HTR-8/SVneo (cell line): ENCODE measurements at regions not wholly inside any gene's neighbourhood (a gene's known extent, or its start where the extent isn't known, plus 50 kb on each side); places are given as distances from the start of the nearest gene placed in this dataset.

Experiments
- DNase-seq: peaks from one replicate; pipeline ENCODE4 v3.0.0; 2011; ENCODE audit warnings: low spot score, mixed read lengths; ENCODE audit not compliant: insufficient read length
- FAIRE-seq: peaks from 2 replicates; lab custom pipeline; 2011; peaks lifted over from hg19 to GRCh38; lab: Jason Lieb, UNC

- DNase-seq (no peak), FAIRE-seq (no peak)
Measured at GRCh38 chr7:131212114-131212513, 115.6 kb upstream of the MKLN1 start.

- FAIRE-seq (no peak), DNase-seq (no peak)
Measured at GRCh38 chr7:131218727-131219128, 108.9 kb upstream of the MKLN1 start.

DNA sequence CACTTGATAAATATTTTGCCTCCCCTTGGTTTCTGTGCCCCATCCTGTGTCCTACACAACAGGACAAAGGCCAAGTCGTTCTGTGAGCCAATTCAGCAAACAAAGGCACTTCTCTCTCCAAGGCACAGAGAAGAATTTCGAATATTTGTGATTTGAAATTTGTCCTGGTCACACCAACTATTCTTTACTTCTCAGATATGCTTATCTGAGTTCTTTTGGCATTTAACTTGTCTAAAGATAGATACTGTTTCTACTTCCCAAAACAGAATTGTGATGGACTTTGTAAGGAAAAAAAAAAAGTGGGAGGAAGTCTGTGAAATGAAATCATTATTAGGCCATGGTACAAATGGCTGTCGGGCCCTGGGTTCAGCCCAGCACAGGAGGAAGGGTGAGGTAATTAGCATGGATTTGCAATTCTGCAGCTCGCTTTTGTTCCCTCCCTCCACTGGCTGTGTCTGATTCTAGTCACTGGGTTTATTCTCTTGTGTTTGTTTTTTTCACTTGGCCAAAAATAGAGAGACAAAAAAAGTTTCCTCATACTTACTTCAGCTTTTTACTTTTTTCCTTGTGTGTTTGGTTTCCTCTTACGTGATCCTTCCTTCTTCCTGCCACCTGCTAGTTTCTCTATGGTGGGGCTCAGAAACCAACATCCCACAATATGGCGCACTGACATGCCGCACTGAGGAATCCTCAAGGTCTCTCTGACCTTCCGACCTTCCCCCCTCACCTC lies 108.2 kb upstream of the MKLN1 start:
- no peak for DNase-seq
- FAIRE-seq, result no peak

DNA sequence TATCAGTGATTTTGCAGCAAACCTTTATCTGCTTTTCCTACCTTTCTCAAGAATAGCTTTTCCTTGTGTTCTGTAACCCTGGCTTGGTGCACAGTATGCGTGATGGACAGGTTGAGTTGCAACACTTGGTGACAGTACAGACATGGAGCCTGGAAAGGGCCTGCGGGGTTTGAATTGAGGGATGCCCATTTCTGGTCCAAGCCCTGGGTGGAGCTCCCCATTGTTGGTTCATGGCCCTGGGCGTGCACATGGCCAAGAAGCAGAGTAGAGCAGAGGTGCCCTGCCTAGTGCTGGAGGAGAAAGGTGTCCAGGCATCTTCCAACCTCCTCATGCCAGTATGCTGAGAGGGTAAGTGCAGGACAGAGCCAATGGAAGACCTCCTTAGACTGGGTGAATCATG lies 106.6 kb upstream of the MKLN1 start:
- DNase-seq (no peak), FAIRE-seq (no peak)

GRCh38 chr7:131222171-131222570 lies 105.5 kb upstream of the MKLN1 start:
- FAIRE-seq (no peak), DNase-seq (no peak)

GRCh38 chr7:131223151-131223550 lies 104.5 kb upstream of the MKLN1 start:
- DNase-seq, result no peak
- no peak for FAIRE-seq

- DNase-seq (no peak), FAIRE-seq (no peak)
Measured at GRCh38 chr7:131224996-131225395, 102.7 kb upstream of the MKLN1 start.

GRCh38 chr7:131225619-131226513 lies 101.8 kb upstream of the MKLN1 start:
- no peak for FAIRE-seq

GRCh38 chr7:131226514-131226865 lies 101.2 kb upstream of the MKLN1 start:
- no peak for FAIRE-seq
- DNase-seq, result no peak

More at GRCh38 chr7:131225619-131226513, 101.8 kb upstream of the MKLN1 start:
- DNase-seq, result no peak

DNA sequence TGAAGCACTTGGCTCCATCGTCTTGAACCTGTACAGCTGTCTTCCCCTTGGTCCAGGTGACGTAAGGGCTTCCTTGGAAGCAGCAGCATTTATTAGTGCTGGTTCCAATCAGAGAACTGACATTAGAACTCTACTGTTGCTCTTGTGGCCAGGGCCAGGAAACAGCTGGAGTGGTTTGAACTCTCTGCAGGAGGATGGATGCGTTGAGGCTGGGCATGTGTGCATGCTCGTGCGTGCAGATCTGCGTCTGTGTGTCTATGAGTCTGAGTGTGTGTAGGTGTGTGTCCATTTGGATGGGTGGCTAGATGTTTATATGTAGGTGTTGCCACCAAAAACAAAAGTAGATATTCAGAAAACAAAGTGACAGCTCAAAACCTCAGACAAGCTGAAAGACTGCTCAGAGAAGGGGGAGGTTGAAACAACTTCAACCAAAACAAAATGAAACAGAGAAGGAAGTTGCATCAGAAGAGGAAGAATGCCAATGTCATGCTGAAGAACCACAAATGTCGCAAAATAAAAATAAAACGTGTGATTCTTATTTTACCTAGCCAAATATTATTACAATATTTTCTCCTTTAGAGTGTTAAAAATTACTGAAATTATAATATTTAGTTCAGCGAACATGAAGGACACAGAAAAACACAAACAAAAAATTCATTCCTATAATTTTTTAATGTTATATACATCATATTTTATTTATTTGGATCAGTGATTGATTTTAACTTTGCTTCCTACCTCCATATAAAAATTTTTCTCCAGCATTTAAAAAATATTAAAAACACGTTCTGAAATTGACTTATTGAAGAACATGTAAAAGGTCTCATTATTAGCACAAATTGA lies 96.1 kb upstream of the MKLN1 start:
- no peak for FAIRE-seq
- no peak for DNase-seq

DNA sequence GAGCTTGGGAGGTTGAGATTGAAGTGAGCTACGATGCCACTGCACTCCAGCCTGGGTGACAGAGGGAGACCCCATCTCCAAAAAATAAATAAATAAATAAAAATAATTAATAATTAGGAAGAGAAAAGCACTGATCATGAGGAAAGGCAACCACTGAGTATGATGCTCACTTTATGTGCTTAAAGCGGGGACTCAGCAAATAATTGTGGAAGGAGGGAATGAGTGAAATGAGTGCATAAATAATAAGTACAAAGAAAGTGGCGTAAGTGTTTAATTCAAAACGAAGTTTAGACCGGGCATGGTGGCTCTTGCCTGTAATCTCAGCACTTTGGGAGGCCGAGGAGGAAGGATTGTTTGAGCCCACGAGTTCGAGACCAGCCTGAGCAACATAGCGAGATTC lies 94.9 kb upstream of the MKLN1 start:
- FAIRE-seq (no peak), DNase-seq (no peak)

GRCh38 chr7:131233193-131233592 lies 94.5 kb upstream of the MKLN1 start:
- DNase-seq, result no peak
- no peak for FAIRE-seq

GRCh38 chr7:131234719-131235488 lies 92.8 kb upstream of the MKLN1 start:
- FAIRE-seq (no peak), DNase-seq (no peak)

GRCh38 chr7:131235489-131236317 lies 92.0 kb upstream of the MKLN1 start:
- DNase-seq, result peak; percentile 71

DNA sequence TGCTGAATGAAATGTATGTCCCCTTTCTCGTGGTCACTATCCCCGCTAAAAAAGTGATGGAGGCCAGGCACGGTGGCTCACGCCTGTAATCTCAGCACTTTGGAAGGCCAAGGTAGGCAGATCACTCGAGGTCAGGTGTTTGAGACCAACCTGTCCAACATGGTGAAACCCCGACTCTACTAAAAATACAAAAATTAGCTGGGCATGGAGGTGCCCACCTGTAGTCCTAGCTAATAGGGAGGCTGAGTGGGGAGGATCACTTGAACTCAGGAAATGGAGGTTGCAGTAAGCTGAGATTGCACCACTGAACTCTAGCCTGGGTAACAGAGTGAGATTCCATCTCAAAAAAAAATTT lies 91.4 kb upstream of the MKLN1 start:
- FAIRE-seq, result no peak
- no peak for DNase-seq

More at GRCh38 chr7:131235489-131236317, 92.0 kb upstream of the MKLN1 start:
- no peak for FAIRE-seq

DNA sequence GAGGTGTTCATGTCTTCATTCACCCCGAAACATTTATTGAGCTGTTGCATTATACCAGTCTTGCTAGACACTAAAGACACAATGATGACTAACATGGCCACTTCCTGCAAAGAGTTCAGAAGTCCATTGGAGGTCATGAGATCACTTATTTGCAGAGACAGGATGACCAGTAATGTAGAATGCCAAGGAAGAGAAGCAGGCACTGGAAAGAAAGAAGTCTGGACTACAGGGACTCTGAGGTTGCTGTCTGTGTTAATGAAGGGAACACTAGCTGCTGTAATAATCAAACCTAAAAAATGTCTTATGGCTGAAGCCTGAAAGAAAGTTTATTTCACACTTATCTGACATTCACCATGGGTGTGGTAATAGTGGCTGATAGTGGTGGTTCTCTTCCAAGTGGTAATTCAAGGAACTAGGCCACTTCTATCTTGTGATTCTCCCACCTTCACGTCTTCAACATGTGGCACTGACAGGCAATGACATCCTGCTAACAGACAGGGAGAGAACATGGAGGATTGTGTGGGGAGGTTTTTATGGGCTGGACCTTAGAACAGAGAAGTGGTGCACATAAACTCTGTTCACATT lies 89.2 kb upstream of the MKLN1 start:
- DNase-seq (peak; percentile 29), FAIRE-seq (no peak)

GRCh38 chr7:131241386-131241785 lies 86.3 kb upstream of the MKLN1 start:
- no peak for FAIRE-seq

DNA sequence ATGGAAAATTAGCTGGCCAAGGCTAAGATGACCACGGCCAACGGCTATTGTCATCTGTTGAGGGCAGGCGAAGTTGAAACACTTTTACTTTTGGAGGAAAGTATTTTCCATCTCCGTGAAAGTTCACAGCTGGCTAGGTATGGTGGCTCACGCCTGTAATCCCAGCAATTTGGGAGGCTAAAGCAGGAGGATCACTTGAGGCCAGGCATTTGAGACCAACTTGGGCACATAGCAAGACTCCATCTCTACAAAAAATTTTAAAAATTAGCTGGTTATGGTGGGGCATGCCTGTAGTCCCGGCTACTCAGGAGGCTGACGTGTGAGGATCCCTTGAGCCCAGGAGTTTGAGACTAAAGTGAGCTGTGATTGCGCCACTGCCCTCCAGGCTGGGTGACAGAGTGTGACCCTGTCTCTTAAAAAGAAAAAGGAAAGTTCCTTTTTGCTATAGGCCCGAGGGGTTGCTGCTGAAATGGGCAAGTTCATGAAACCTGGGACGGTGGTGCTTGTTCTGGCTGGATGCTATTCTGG lies 85.5 kb upstream of the MKLN1 start:
- FAIRE-seq (no peak), DNase-seq (no peak)

More at GRCh38 chr7:131241386-131241785, 86.3 kb upstream of the MKLN1 start:
- no peak for DNase-seq
